ENCODE measurements at regions not wholly inside any gene's neighbourhood (a gene's known extent, or its start where the extent isn't known, plus 50 kb on each side); places are given as distances from the start of the nearest gene placed in this dataset.

GRCh38 chr7:23969443-23969842 lies 259.4 kb downstream of the STK31 start:
- ChIA-PET POLR2A (no interaction called here), CTCF (no interaction called here)
- no peaks in the 10 kb centered on the region for H3K27me3 Mint-ChIP-seq
- DNase-seq: no peak
- H3K9me3 Mint-ChIP-seq: no peaks in the 10 kb centered on the region
- H3K36me3 Mint-ChIP-seq (ENCODE audit: low read depth): no peaks in the 10 kb centered on the region
- peaks cover 2% of the 10 kb centered on the region for H3K4me1 Mint-ChIP-seq
- no peak overlapping the region for H3K27ac Mint-ChIP-seq
- no peak overlapping the region for H3K4me3 Mint-ChIP-seq

DNA sequence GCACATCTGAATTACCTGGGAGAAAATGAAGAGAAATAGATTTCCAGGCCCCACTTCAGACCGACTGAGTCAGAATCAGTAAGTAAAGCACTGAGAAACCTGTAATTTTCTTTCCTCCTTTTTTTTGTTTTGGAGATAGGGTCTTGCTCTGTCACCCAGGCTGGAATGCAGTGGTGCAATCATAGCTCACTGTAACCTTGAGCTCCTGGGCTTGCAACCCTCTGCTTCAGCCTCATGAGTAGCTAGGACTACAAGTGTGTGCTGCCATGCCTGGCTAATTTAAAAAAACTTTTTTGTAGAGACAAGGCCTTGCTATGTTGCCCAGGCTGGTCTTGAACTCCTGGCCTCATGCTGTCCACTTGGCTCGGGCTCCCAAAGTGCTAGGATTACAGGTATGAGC lies 260.2 kb downstream of the STK31 start:
- CTCF ChIA-PET: no interaction called here
- H3K27ac Mint-ChIP-seq: no peak overlapping the region

GRCh38 chr7:23971031-23971430 lies 261.0 kb downstream of the STK31 start:
- Mint-ChIP-seq H3K4me1 (peaks cover 2% of the 10 kb centered on the region), H3K27me3 (no peaks in the 10 kb centered on the region), H3K9me3 (no peaks in the 10 kb centered on the region), H3K4me3 (no peak overlapping the region), H3K36me3 (ENCODE audit: low read depth) (no peaks in the 10 kb centered on the region), H3K27ac (no peak overlapping the region)
- CTCF ChIA-PET: no interaction called here
- DNase-seq: no peak
- POLR2A ChIA-PET: no interaction called here

More for the DNA sequence above, 260.2 kb downstream of the STK31 start:
- DNase-seq: no peak
- POLR2A ChIA-PET: no interaction called here
- Mint-ChIP-seq H3K27me3 (no peaks in the 10 kb centered on the region), H3K4me3 (no peak overlapping the region), H3K4me1 (peaks cover 2% of the 10 kb centered on the region), H3K9me3 (no peaks in the 10 kb centered on the region), H3K36me3 (ENCODE audit: low read depth) (no peaks in the 10 kb centered on the region)

DNA sequence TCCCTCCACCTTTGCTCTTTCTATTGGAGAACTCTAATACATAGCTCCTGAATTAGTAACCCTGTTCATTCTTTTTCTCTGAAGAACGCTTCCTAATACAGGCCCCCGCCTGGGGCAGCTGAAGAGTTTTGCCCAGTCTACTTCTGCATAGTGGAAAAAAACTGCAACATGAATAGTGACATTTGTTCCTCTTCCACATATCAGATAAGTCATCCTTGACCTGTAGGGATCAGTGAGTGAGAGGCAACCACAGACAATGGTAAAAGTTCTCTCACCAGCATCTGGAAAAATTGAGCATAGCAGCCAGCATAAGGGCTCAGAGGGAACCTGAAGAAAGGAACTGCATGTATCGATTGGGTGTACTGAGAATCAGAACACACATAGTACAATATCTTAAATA lies 262.0 kb downstream of the STK31 start:
- Mint-ChIP-seq H3K27ac (no peak overlapping the region), H3K9me3 (no peaks in the 10 kb centered on the region), H3K27me3 (no peaks in the 10 kb centered on the region), H3K4me1 (peaks cover 2% of the 10 kb centered on the region), H3K4me3 (no peak overlapping the region), H3K36me3 (ENCODE audit: low read depth) (no peaks in the 10 kb centered on the region)
- ChIA-PET CTCF (no interaction called here), POLR2A (no interaction called here)
- DNase-seq: no peak

DNA sequence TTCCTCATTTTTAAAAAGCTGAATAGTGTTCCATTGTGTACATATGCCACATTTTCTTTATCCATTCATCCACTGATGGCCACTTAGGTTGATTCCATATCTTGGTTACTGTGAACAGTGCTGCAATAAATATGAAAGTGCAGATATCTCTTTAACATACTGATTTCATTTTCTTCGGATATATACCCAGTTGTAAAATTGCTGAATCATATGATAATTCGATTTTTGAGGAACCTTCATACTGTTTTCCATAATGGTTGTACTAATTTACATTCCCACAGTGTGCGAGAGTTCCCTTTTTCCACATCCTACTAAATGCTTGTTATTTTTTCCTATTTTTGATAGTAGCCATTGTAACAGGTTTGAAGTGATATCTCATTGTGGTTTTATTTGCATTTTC lies 263.2 kb downstream of the STK31 start:
- no peaks in the 10 kb centered on the region for H3K9me3 Mint-ChIP-seq
- no peak overlapping the region for H3K4me3 Mint-ChIP-seq
- DNase-seq: no peak
- no peaks in the 10 kb centered on the region for H3K4me1 Mint-ChIP-seq
- no peaks in the 10 kb centered on the region for H3K36me3 Mint-ChIP-seq (ENCODE audit: low read depth)
- ChIA-PET CTCF (no interaction called here), POLR2A (no interaction called here)
- no peak overlapping the region for H3K27ac Mint-ChIP-seq
- no peaks in the 10 kb centered on the region for H3K27me3 Mint-ChIP-seq

GRCh38 chr7:23980081-23980480 lies 270.1 kb downstream of the STK31 start:
- POLR2A ChIA-PET: no interaction called here
- H3K36me3 Mint-ChIP-seq (ENCODE audit: low read depth): no peaks in the 10 kb centered on the region
- peaks cover 2% of the 10 kb centered on the region for H3K27me3 Mint-ChIP-seq
- CTCF ChIA-PET: no interaction called here
- H3K9me3 Mint-ChIP-seq: no peaks in the 10 kb centered on the region
- H3K4me1 Mint-ChIP-seq: no peaks in the 10 kb centered on the region
- no peak for DNase-seq
- H3K4me3 Mint-ChIP-seq: no peak overlapping the region
- H3K27ac Mint-ChIP-seq: no peak overlapping the region

- DNase-seq: no peak
- ChIA-PET POLR2A (no interaction called here), CTCF (no interaction called here)
- Mint-ChIP-seq H3K9me3 (no peaks in the 10 kb centered on the region), H3K4me3 (no peak overlapping the region), H3K27me3 (peaks cover 2% of the 10 kb centered on the region), H3K27ac (no peak overlapping the region), H3K36me3 (ENCODE audit: low read depth) (no peaks in the 10 kb centered on the region), H3K4me1 (no peaks in the 10 kb centered on the region)
These were observed 271.3 kb downstream of the STK31 start for GRCh38 chr7:23981314-23981713.

- no peak for DNase-seq
- Mint-ChIP-seq H3K4me1 (no peaks in the 10 kb centered on the region), H3K27ac (no peak overlapping the region), H3K36me3 (ENCODE audit: low read depth) (no peaks in the 10 kb centered on the region), H3K4me3 (no peak overlapping the region), H3K27me3 (peaks cover 2% of the 10 kb centered on the region), H3K9me3 (no peaks in the 10 kb centered on the region)
- CTCF ChIA-PET: no interaction called here
- POLR2A ChIA-PET: no interaction called here
These were observed 271.7 kb downstream of the STK31 start for GRCh38 chr7:23981758-23982157.

DNA sequence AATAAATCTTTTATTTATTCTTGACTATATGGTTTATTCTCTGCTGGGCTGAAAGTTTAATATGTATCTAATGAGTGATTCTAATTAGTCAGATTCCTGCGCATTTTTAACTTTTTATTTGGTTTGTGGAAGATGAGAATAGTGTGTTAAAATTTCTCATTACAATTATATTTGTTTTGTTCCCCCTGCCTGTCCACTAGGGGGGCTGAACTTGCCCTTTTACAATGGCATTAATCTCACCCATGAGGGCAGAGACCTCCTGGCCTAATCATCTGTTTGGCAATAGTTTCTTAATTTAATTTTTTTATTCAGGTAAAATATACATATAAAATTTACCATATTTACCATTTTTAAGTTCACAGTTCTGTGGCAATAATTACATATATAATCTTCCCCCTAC lies 278.5 kb upstream of the NPY start:
- CTCF ChIA-PET: no interaction called here
- POLR2A ChIA-PET: no interaction called here
- no peaks in the 10 kb centered on the region for H3K4me1 Mint-ChIP-seq
- no peak overlapping the region for H3K4me3 Mint-ChIP-seq
- H3K9me3 Mint-ChIP-seq: no peaks in the 10 kb centered on the region
- peaks cover 7% of the 10 kb centered on the region for H3K27me3 Mint-ChIP-seq
- no peak for DNase-seq
- no peak overlapping the region for H3K27ac Mint-ChIP-seq
- no peaks in the 10 kb centered on the region for H3K36me3 Mint-ChIP-seq (ENCODE audit: low read depth)

DNA sequence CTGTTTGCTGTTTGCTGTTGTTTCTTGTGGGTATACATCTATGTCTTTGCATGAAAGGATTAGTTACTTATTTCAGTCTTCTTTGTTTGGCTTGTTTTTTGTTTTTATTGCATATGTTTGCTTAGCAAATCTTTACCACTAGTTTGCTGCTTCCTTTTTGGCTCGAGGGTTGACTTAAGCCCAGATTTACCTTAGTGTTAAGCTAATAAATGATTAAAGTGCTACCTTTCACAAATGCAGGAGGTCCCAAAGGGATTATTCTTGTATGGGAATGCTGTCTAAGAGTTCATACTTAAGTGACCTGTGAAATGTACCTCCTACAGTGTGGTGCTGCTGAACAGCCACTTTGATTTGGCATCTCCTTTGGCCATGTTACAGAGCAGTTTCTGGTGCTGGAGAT lies 273.5 kb upstream of the NPY start:
- Mint-ChIP-seq H3K27ac (no peak overlapping the region), H3K4me3 (no peak overlapping the region), H3K36me3 (ENCODE audit: low read depth) (no peaks in the 10 kb centered on the region), H3K4me1 (no peaks in the 10 kb centered on the region), H3K27me3 (peaks cover 7% of the 10 kb centered on the region), H3K9me3 (no peaks in the 10 kb centered on the region)
- POLR2A ChIA-PET: no interaction called here
- CTCF ChIA-PET: no interaction called here
- DNase-seq: no peak

DNA sequence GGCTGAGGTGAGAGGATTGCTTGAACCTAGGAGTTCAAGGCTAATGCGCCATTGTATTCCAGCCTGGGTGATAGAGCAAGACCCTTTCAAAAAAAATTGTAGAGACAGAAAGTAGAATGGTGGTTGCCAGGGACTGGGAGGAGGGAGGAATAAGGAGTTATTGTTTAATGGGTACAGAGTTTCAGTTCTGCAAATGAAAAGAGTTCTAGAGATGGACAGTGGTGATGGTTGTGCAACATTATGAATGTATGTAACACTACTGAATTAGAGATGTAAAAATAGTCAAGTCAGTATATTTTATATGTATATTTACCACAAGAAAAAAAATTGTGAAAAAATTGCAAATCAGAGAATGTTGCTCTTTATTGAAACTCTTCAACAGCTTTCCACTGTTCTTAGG lies 266.5 kb upstream of the NPY start:
- no peak for DNase-seq
- no peaks in the 10 kb centered on the region for H3K4me1 Mint-ChIP-seq
- no peak overlapping the region for H3K27ac Mint-ChIP-seq
- CTCF ChIA-PET: no interaction called here
- POLR2A ChIA-PET: no interaction called here
- no peaks in the 10 kb centered on the region for H3K36me3 Mint-ChIP-seq (ENCODE audit: low read depth)
- no peak overlapping the region for H3K4me3 Mint-ChIP-seq
- no peaks in the 10 kb centered on the region for H3K9me3 Mint-ChIP-seq
- H3K27me3 Mint-ChIP-seq: peaks cover 2% of the 10 kb centered on the region

GRCh38 chr7:24018331-24018730 lies 265.7 kb upstream of the NPY start:
- Mint-ChIP-seq H3K27me3 (peaks cover 2% of the 10 kb centered on the region), H3K36me3 (ENCODE audit: low read depth) (no peaks in the 10 kb centered on the region), H3K4me1 (no peaks in the 10 kb centered on the region), H3K4me3 (no peak overlapping the region), H3K27ac (no peak overlapping the region), H3K9me3 (no peaks in the 10 kb centered on the region)
- CTCF ChIA-PET: interaction anchor here (0.6 kb wide), 1 partner anchor 1717 kb away, joined by 4 read pairs; no protein-coding TSS in a partner anchor
- no peak for DNase-seq
- POLR2A ChIA-PET: no interaction called here

DNA sequence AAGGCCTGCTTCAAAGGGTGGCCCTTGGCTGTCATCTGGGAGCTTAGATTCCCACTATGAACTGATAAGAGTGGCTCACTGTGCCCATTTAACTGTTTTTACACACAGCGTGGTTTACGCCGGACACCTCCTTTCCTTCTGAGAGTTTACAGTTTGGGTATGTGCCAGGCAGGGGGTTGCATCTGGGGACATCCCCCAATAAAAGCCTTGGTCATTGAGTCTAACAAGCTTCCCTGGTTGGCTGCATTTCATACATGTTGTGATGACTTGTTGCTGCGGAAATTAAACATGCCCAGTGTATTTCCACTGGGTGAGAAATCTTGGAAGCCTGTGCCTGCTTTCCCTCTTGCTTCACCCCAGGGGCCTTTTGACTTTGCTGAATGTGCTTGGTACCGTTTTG lies 264.1 kb upstream of the NPY start:
- Mint-ChIP-seq H3K4me1 (no peaks in the 10 kb centered on the region), H3K9me3 (no peaks in the 10 kb centered on the region), H3K27me3 (peaks cover 2% of the 10 kb centered on the region), H3K4me3 (no peak overlapping the region), H3K27ac (no peak overlapping the region), H3K36me3 (ENCODE audit: low read depth) (no peaks in the 10 kb centered on the region)
- POLR2A ChIA-PET: no interaction called here
- CTCF ChIA-PET: no interaction called here
- DNase-seq: no peak

DNA sequence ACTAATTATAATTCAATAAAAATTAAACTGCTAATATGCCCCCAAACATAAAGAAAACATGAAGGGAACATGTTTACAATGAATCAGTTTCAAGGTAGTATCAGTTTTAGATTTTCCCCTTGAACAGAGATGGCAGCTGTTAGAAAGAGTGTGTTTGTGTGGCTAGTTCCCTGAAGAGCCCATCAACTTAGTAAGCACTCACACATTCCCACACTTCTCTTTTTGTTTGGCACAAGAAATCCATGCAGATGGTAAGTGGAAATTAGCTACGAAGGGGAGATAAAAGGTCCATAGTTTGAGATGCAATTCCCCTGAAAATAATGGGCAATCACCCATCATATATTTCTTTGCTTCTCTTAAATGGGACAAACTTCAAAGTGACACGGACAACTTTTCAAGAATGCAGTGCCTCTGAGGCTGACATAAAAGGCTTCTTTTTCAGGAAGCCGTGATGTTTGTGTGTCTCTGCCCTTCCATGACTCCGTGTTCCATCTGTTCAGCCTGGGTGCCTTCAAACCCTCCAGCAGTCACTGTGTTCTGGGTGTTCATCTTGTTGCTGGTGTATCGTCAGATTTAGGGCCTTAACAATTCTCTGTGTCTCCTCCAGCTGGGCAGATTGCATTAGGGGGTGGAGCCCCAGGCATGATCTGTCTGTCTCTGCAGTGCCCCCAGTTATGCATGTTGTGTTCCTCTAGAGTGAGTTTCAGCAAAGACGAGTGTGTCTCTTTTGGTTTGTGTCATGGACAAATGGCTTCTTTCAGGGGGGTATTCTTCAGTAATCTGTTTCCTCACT lies 259.5 kb upstream of the NPY start:
- CTCF ChIA-PET: no interaction called here
- Mint-ChIP-seq H3K9me3 (no peaks in the 10 kb centered on the region), H3K27me3 (no peaks in the 10 kb centered on the region), H3K4me3 (no peak overlapping the region), H3K36me3 (ENCODE audit: low read depth) (no peaks in the 10 kb centered on the region), H3K27ac (no peak overlapping the region), H3K4me1 (no peaks in the 10 kb centered on the region)
- no peak for DNase-seq
- POLR2A ChIA-PET: no interaction called here

DNA sequence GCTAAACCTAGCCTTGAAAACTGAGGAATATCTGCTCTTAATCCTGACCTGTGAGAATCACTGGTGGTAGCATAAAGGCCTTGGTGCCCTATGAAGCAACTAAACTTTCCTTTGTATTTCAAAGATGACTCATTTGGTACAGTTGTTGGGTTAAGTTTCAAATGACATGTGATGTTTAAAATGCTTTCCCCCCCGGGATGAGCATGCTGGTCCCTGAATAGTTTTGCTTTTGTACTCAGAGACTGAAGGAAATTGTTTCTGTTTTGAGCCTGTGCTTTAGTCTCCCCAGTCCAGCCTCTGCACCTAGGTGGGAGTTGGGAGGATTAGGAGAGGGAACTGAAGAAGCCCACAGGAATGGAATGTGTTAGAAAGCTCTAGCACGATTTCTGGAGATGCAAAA lies 258.9 kb upstream of the NPY start:
- CTCF ChIA-PET: no interaction called here
- Mint-ChIP-seq H3K36me3 (ENCODE audit: low read depth) (no peaks in the 10 kb centered on the region), H3K4me3 (no peak overlapping the region), H3K9me3 (no peaks in the 10 kb centered on the region), H3K27me3 (no peaks in the 10 kb centered on the region), H3K27ac (no peak overlapping the region), H3K4me1 (no peaks in the 10 kb centered on the region)
- DNase-seq: no peak
- POLR2A ChIA-PET: no interaction called here
